ENCODE measurements at regions not wholly inside any gene's neighbourhood (a gene's known extent, or its start where the extent isn't known, plus 50 kb on each side); places are given as distances from the start of the nearest gene placed in this dataset.

DNA sequence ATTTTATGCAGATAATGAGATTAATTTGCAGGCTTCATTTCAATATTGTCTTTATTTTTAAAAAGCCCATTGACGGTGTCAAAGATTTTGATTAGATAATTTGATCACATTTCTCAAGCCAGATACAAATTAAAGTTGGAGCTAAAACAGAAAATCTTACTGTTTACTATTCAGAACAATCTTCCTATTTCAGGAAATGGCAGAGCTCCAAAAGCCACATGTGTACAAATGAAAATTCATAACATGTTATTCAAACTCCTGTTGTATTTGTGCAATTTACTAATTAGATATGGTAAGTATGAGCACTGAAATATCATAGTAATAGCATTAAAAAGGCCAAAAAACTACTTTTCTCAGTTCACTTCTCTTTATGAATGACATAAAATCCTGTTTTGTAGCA lies 682.9 kb downstream of the KCNJ3 start:
- H3K9ac ChIP-seq (replicated peaks in 1 of 4; ENCODE audit: extremely low read depth in 1 of 4, low read depth in 3 of 4, low read length in 3 of 4), result no peak overlapping the region
- H2BK20ac ChIP-seq (ENCODE audit: low read length), result no peak overlapping the region
- no peak overlapping the region for H3K56ac ChIP-seq (replicated peaks; ENCODE audit: insufficient read length, low read depth, low read length)
- no peaks in the 10 kb centered on the region for H3K36me3 ChIP-seq (ENCODE audit: control insufficient read depth in 2 of 4, insufficient read depth in 4 of 4, low read length in 3 of 4)
- peaks cover 0 to 2% (median 0%) of the 10 kb centered on the region in 4 experiments; a peak in 1 of 7 replicates for H3K4me1 ChIP-seq (replicated peaks in 1 of 4; ENCODE audit: control insufficient read depth in 3 of 4, insufficient read depth in 4 of 4, low read length in 3 of 4)
- H3K27me3 ChIP-seq (replicated peaks in 1 of 4; ENCODE audit: control insufficient read depth in 3 of 4, extremely low read depth in 1 of 4, insufficient read depth in 3 of 4, low read length in 3 of 4), result no peaks in the 10 kb centered on the region
- POLR2A ChIA-PET (ENCODE audit: partially characterized antibody), result no interaction called here
- FAIRE-seq (no peak), DNase-seq (ENCODE audit: low read depth in 1 of 2, low spot score in 2 of 2) (no peak)
- H4K5ac ChIP-seq (ENCODE audit: insufficient read length, low read depth, low read length), result no peak overlapping the region
- no peaks in the 10 kb centered on the region for H3K9me3 ChIP-seq (ENCODE audit: insufficient read depth in 2 of 2, low read depth in 1 of 2, low read length in 1 of 2)
- no peak overlapping the region for H4K8ac ChIP-seq (ENCODE audit: extremely low read depth, insufficient read depth, low read length)
- H3K79me2 ChIP-seq (ENCODE audit: control insufficient read depth in 1 of 2, insufficient read depth in 2 of 2, low read length in 2 of 2), result no peaks in the 10 kb centered on the region
- H2AFZ ChIP-seq (ENCODE audit: low read length), result no peak overlapping the region
- H3K79me1 ChIP-seq (ENCODE audit: low read depth, low read length), result no peaks in the 10 kb centered on the region
- H2BK12ac ChIP-seq (ENCODE audit: low read depth, low read length), result no peak overlapping the region
- no peak overlapping the region for H4K91ac ChIP-seq (replicated peaks; ENCODE audit: insufficient read length, low read length)
- no peak overlapping the region for H3K4ac ChIP-seq (replicated peaks; ENCODE audit: insufficient read length, low read depth, low read length)
- no peak for TF ChIP-seq SP2 (IDR thresholded peaks at IDR 0.05; ENCODE audit: low read length)
- no peak for TF ChIP-seq TAF7 (optimal IDR thresholded peaks at IDR 0.05; ENCODE audit: borderline replicate concordance, low read depth, low read length)
- no peak for TF ChIP-seq CBX8 (IDR thresholded peaks at IDR 0.05; ENCODE audit: borderline replicate concordance, low read depth, low read length)
- no peak for TF ChIP-seq SIRT6 (IDR thresholded peaks at IDR 0.05; ENCODE audit: low read length)
- TF ChIP-seq, protein P1, sequence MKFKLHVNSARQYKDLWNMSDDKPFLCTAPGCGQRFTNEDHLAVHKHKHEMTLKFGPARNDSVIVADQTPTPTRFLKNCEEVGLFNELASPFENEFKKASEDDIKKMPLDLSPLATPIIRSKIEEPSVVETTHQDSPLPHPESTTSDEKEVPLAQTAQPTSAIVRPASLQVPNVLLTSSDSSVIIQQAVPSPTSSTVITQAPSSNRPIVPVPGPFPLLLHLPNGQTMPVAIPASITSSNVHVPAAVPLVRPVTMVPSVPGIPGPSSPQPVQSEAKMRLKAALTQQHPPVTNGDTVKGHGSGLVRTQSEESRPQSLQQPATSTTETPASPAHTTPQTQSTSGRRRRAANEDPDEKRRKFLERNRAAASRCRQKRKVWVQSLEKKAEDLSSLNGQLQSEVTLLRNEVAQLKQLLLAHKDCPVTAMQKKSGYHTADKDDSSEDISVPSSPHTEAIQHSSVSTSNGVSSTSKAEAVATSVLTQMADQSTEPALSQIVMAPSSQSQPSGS (IDR thresholded peaks at IDR 0.05; ENCODE audit: low read length), result no peak
- TF ChIP-seq POLR2AphosphoS5 (IDR thresholded peaks at IDR 0.05; ENCODE audit: low read depth, low read length), result no peak
- TF ChIP-seq POLR2A (IDR thresholded peaks at IDR 0.05; ENCODE audit: control extremely low read depth in 1 of 2, low read depth in 2 of 2, low read length in 2 of 2), result no peak
- TF ChIP-seq CTBP2 (IDR thresholded peaks at IDR 0.05; ENCODE audit: borderline replicate concordance, insufficient read depth, insufficient read length, low read length), result no peak
- no peak for TF ChIP-seq CREB1 (IDR thresholded peaks at IDR 0.05)
- TF ChIP-seq CEBPB (IDR thresholded peaks at IDR 0.05; ENCODE audit: low read depth, low read length), result no peak
- no peak for TF ChIP-seq SRF (IDR thresholded peaks at IDR 0.05; ENCODE audit: low read depth, low read length)
- H2AK5ac ChIP-seq (ENCODE audit: low read depth, low read length), result no peak overlapping the region
- H2BK15ac ChIP-seq (ENCODE audit: low read length), result no peak overlapping the region
- no peak overlapping the region for H3K18ac ChIP-seq (ENCODE audit: extremely low read depth, low read length)
- no peak overlapping the region for H2BK5ac ChIP-seq (ENCODE audit: low read depth, low read length)
- no peaks in the 10 kb centered on the region for H3K23me2 ChIP-seq (ENCODE audit: low read depth, low read length)
- H2BK120ac ChIP-seq (replicated peaks; ENCODE audit: low read depth, low read length), result no peak overlapping the region
- H3K14ac ChIP-seq (ENCODE audit: insufficient read length), result no peak overlapping the region
- no peak overlapping the region for H3K4me2 ChIP-seq (ENCODE audit: insufficient read depth in 1 of 2, low read depth in 2 of 2, low read length in 2 of 2)
- CTCF ChIA-PET (ENCODE audit: partially characterized antibody), result interaction anchor here (1.7 kb wide), 1 partner anchor 434 kb away, joined by 6 read pairs; no protein-coding TSS in a partner anchor
- WGBS, 2 experiments (ENCODE audit: extremely low coverage in 1 of 2, insufficient coverage in 1 of 2, insufficient read length in 1 of 2, insufficient replicate concordance in 2 of 2, low coverage in 1 of 2, low lambda C conversion rate in 2 of 2, missing lambda C conversion rate in 1 of 2), result 91% methylated on average over 1 of the region's 1 CpG; no CpG with 5 or more reads in 1 of the 2 experiments
- no peak overlapping the region for H3K27ac ChIP-seq (ENCODE audit: low read depth, low read length)
- no peak overlapping the region for H3K23ac ChIP-seq (ENCODE audit: insufficient read length)
- H4K20me1 ChIP-seq (replicated peaks in 1 of 2; ENCODE audit: control insufficient read depth in 1 of 2, insufficient read depth in 2 of 2, low read length in 2 of 2), result no peaks in the 10 kb centered on the region
- H3K4me3 ChIP-seq (ENCODE audit: extremely low read depth in 1 of 4, insufficient read depth in 2 of 4, low read depth in 3 of 4, low read length in 4 of 4), result no peak overlapping the region

Measured in H1 (cell line).